Left forelimb (tissue), 1 donor: ENCODE measurements at regions not wholly inside any gene's neighbourhood (a gene's known extent, or its start where the extent isn't known, plus 50 kb on each side); places are given as distances from the start of the nearest gene placed in this dataset.
"Not testable (repeated sequence)": the region's sequence is repeated elsewhere in the genome, so short reads cannot be mapped to it uniquely, and the experiment has no call there.

Experiments used
- DNase-seq: peaks from one replicate; pipeline ENCODE4 v3.0.0-alpha.2; 2018; ENCODE audit warnings: low spot score

DNA sequence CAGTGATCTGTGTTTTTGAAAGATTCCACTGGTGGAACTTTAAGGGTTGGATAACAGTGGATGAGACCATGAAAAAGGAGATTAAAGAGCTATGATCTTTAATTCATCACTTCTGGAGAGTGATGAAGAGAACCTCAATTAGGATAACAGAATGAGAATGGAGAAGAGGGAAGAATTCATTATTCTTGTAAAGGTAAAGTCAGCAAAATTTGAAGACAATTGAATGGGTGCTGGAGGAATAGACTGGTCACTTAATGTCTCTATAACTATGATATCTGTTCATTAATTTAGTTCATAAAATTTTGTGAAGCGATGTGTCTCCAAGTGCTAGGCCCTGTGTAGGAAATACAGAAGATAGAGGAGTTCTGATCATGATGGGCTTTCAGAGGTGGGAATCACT lies 1013.2 kb upstream of the FANCL start:
- DNase-seq: no peak

DNA sequence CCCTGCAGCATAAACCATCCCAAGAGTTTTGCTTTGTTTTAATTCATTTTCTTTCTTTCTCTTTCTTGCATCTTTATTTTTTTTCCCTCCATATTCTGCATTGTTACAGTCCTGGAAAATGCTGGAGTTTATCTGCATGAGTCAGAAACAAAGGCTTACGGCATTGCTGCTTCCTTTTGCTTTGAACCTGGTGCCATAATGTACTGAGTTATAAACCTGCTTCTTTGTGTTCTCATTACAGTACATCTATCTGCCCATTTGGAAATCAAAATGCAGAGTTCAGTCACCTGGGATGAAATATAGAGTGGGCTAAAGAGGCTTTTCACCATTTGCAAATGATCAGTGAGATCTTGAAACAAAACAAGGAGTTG lies 1009.2 kb upstream of the FANCL start:
- DNase-seq: no peak

DNA sequence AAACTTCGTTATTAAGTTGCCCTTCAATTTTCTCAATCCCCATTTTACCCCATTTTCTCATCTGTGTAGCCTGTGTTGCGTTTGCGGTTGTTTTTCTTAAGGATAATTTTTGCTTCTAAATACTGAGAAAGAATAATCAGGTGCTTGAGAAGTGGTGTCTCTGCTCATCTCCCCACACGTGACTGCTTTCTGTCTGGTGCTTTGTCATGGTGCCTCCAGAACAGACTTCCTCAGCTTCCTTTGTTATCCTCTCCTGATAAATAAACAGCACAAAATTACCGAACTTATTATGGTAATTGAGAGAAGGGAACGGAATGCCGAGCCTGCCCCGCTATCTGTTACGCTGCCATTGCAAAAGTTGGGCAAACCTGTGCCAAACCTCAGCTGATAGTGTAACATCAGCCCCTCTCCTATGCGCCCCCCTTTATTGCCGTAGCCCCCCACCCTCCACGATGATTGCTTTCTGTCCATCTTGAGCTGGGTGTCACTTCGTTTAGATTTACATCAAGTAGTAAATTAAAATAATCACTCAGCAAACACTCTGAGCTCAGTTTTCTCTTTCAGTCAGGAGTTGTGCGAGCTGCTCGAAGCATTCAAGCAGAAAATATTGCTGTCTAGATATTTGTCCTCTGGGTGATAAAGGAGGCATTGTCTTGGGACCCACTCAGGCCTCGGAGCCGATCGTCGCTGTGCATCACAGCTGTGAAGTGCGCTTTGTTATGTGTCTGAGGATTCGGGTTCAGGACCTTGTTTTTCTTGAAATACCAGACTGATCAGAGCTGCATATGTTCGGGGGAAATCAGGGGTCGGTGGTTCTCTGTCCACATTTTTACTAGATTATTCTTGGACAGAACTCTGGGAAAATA lies 1008.5 kb upstream of the FANCL start:
- DNase-seq: no peak

DNA sequence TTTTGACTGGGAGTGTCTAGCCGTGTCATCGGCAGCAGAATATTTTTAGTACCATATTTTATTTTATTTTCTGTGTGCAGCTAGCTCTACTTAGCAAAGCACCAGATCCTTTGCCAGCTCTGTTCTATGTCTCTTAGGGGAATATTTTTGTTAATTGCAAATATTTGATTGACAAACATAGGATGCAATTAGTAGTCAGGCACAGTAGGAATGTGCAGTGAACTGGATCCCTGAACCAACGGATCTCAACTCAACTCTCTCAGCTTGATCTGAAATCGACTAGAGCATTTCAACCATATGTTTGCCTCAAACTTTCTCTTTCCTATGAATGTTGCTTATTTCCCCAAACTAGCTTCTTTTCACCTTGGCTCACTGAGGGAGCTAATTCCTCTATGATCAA lies 998.0 kb upstream of the FANCL start:
- no peak for DNase-seq

DNA sequence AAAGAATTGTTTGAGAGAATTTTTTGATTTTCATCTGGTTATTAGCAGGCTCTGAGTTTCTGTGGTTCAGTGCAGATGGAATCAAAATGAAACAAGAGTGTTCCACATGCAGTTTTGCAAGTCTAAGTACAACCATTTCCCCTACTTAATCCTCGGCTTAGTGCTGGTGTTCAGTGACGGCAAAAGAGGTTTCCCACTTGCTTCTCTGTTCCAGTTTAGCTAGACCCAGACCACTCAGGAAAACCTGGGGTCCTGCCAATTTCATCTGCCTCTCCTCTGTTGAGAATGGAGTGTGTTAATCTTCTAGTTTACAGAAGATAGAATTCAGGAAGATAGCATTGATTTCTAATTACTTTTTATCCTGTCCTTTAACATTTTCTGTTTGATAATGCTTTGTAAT lies 996.2 kb upstream of the FANCL start:
- DNase-seq: no peak

DNA sequence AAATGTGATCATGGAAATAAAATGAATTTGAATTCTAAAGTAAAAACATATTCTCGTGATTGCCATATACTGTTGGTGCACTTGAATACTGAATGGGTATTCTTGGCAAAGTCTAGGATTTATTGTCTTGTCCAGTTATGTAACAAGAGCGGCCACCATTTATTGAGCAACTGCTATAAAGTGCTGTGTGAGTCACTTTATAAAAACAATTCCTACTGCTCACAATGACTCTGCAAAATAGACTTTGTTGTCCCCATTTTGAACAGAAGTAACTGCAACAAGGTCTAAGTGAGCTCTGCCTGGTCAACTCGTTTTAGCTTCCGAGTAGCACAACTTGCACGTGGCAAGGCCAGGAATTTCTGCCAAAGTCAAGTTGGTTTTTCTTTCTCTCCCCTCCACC lies 995.6 kb upstream of the FANCL start:
- no peak for DNase-seq

DNA sequence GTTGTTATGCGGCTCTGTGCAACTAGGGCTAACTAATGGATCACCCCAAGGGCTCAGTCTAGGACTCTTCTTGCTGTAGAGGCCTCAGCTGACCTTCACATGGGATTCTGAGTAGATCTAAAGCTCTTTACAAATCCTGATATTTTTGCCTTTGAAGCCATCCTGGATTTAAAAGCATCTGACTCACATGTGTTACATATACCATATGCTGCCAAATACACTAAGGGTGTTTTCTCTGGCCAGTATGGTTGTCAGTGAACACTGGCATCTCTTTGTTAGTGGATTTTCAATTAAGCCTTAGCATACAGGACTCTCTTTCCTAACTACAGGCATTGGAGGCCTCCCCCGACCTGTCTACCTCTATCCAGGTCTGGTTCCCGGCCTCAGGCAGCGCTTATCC lies 992.8 kb upstream of the FANCL start:
- DNase-seq: no peak

DNA sequence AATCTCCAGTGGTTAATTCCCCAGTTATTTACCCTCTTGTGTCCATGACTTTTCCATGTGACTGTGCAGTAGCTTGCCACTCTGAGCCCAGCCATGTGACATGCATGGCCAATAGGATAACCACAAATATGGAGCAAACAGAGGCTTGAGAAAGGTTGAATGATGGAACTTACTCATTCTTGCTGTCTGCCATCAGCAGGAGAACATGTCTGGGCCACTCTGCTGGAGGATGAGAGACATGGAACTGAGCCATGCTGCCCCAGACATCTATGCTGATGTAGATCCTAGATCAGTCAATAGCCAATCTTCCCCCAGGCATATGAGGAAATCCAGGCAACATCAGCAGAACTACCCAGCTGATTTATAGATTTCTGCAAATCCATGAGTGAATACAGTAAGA lies 992.3 kb upstream of the FANCL start:
- DNase-seq: no peak

DNA sequence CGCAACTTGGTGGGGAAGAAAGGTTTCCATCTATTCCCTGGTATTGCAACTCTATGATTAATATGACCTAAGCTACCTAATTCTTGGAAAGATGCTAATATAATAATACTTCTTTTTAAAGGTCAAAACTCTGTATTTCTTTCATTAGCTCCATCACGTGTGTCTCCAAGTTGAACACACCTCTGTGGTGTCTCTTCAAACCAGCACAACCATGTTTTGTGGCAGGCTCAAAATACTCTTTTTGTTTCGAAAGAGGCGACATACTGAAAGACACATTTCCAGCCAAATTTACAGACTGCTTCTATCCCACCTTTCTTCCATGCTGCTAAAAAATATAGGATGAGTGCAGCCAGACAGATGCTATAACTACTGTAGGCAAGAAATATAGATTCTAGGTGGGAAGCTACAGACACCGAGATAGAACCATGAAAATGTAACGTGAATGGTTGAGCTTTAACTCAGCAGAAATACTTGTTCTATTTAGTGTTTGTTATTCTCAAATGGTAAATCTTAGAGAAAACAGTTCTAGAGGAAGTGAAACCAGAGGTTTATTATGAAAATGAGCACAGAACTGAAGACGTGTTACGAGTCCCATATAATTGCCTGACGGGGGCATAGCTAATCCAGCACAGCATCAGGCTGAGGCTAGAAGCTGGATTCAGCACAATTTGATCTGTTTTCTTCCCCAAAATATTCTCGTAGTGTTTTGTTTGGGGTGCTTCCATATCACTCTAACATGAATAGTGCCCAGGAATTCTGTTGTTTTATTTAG lies 991.5 kb upstream of the FANCL start:
- DNase-seq: no peak

DNA sequence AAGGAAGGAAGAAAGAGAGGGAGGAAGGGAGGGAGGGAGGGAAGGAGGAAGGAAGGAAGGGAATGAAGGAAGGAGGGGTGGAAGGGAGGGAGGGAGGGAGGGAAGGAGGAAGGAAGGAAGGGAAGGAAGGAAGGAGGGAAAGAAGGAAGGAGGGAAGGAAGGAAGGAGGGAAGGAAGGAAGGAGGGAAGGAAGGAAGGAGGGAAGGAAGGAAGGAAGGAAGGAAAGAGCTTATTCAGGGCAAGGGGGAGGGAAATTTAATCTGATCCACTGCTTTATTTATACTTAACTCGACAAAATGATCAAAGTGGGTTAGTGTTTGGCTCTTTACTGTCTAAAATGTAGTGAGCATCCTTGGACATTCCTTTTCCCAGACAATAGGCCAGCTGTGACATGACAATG lies 985.2 kb upstream of the FANCL start:
- not testable (repeated sequence) for DNase-seq

DNA sequence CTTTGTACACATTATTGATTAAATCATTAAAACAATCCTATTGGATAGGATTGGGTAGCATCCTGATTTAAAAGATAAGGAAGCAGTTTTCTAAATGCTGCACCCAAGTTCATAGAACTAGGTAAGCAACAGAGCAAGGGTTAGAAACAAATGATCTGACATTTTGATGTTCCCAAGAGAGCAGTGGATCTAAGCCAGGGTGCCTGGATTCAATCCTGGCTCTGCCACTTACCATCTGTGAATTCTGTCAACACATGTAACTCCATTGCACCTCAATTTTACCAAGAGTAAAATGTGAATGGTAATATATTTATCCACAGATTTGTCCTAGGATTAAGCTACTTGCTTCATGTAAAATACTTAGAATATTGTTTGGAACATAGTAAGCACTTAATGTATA lies 982.6 kb upstream of the FANCL start:
- DNase-seq: no peak

DNA sequence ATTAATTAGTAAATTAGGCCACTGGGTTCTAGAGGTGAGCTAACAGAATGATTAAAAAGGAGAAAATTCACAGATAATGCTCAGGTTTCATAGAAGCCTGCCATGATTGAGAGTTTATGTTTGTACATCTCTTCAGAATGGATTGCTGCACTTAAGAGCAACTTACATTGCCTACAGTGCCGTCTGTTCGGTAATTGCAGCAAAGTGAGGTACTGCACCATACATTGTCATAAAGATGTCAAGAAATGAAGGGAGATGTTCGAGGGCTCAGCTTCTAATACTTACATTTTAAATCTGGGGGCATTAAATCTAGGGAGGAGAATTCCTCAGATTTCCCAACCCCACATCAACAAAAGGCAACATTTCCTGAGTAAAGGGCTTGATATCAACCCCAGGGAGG lies 976.2 kb upstream of the FANCL start:
- DNase-seq: no peak

DNA sequence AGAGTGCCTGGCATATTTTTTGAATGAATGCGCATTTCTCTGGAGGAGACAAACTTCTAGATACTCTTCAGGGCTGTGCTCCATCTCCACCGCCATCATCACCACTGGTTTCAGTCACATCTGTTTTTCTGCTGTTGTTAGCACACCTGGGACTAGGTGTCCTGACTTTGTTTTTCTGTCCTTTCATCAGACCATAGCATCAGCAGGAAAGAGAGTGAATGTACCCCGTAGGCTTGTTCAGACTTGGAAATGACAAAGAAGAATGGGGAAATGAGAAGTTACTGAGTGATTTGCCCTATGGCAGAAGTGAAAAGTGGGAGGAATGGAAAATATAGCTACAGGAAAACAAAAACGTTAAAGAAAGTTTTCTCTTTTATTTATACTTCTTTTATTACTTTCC lies 965.2 kb upstream of the FANCL start:
- DNase-seq: no peak

DNA sequence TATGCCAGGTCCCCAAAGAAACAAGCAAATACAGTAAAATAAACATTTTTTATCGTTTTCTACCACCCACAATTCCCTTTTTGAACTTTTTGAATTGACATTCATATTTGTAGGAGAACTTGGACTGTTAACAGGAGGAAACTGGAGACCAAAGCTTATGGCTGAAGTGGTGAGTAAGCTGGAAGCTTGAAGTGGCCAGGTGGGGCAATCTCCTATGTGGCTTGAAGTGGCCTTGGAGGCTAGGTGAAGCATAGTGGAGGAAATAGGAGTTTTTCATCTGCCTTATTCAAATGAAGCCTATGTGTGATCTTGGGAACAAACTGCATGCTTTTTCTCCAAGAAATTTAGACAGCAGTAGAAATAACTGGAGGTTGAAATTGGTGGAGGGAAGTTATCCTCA lies 962.9 kb upstream of the FANCL start:
- no peak for DNase-seq

DNA sequence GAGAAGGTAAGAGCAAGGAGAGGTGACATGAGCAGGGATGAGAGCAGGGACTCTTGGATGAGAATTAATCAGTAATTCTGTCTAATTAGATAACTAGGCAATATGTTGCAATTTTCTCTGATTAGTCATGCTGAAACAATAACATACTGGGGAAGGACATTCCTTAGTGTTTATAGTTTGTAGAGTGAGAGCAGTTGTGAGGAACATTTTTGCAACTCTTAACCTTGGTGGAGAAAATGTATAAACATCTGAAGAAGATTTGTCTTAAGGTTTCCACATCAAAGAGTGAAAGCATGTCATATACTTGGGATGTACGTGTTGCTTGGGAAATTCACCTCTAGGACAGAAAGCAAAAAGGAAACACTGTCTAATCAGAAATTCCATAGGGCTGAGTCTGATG lies 955.4 kb upstream of the FANCL start:
- DNase-seq: no peak

DNA sequence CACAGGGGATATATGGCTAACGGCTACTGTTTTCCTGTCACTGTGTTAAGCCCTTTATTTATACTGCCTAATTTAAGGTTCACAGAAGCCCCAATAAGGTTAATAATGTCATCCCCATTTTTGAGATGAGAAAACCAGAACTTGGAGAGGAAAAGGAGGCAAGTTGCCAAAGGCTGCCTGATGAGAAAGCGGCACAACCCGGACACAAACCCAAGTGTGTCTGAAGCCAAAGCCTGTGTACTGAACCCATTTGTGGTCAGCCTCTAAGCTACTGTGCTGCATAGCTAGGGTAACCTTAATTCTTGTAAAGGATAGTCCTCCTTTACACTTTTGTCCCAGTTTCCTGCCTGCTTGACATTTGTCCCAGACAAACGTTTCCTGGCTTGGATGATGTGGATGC lies 954.7 kb upstream of the FANCL start:
- no peak for DNase-seq

DNA sequence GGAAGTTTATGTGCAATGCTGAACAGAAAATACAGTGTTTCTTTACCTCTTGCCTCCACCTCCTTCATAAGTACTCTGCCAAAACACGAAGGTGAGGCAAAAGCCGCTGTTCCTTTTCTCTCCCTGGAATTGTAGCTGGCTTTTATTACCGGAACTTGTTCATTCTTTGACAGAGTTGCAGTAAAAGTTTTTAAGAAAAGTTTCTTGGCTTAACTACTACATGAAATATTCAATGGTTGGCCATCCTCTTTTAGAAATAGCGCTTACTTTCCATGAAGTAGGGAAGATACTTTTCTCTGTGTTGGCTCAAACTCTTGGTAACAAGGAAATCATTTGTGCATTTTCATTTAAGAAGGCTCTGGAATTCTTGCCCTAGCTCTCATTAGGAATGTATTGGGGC lies 950.7 kb upstream of the FANCL start:
- DNase-seq: no peak

DNA sequence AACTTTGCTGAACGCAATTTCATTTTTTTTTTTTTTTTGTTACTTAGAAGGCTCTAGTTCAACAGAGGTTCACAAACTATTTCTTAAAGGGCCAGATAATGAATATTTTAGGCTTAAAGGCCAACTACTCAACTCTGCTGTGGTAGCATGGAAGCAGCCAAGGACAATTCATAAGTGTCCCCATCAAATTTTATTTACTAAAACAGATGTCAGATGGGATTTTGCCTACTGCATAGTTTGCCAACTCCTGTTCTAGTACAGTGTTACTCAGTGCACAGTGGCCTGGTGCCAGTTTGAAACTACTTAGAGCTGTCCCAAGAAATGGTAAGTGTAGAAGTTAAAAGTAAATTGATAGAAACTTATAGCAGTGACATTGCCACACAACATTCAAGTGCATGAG lies 949.4 kb upstream of the FANCL start:
- no peak for DNase-seq

DNA sequence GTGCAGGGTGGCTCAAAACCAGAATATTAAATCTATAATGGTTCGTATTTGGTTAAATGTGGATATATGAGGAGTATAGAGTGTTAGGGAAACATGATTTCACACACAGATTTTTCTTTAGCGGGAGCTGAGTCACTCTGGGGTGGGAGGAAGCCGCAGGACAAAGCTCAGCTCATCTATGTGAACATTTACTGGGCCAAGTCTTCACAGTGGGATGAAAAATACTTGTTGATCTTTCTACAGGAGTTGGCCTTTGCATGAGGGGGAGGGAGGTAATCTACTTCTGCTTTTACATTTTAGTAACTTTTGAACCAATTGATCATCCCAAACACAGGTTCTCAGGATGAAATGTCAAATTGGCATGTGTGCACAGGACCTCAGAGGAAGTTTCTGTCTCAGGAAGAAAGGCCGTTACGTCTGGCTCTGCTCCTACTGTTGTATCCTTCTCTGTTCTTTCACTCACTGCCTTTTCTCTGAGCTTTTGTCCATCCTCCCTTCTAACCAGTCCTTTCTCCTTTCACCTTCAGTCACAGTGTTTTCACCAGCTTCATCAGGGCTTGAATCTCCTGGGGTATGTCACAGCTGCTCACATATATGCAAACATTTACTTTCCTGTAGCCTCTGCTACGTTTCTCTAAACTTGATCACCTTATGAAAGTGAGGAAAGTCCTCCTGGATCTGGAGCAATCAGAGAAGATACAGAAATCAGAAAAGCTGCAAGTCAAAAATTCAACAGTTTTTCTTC lies 943.3 kb upstream of the FANCL start:
- DNase-seq: no peak

DNA sequence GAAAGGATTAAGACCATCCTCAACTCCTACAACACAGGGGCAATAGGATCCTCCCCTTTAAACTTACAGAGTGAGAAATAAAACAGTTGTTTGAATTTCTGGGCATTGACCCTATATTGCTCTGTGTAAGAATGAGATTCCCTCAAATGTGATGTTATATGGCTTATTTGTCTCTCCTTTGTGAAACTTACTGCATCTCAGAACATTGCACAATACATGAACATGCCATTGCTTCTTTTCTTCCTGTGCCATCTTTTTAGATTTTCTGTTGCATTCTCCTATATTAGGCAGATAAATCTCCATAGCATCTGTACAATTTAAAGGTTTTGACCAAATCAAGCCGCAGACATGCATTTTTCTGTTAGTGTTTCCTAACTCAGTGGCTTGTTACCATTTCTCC lies 941.9 kb upstream of the FANCL start:
- no peak for DNase-seq

DNA sequence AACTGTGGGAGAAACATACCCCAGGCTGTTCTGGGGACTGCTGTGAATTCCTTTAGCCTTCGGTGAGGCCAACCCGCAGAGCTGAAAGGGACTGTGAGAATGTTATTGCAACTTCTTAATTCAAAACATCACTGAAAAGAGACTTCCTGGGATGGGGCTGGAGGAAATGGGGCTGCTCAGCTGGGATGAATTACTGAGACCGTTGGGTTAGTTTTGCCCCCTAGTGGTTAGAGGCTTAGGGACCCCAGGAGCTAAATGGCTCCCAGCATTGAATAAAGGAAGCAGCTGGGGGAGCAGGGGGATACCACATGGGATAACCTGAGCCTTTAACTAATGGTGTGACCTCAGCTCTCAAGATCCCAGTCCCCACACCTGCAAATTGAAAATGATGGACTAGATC lies 941.1 kb upstream of the FANCL start:
- DNase-seq: no peak

DNA sequence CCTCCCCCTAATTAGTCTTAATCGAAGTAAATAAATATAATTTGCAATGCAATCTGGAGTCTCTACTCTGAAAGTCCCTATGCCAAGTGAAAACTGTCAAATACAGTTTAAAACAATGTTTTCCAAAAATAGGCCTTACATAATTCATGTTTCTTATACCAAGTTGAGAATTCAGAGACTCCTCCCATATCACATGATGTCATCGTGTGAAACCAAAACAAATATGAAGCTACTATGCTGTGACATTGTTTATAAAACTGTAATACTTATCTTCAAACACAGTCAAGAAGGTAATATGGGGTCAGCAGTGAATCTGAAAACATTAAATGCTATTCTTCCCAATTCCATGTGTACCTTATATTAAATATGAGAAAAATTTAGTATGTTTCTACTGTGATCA lies 940.2 kb upstream of the FANCL start:
- DNase-seq: no peak

DNA sequence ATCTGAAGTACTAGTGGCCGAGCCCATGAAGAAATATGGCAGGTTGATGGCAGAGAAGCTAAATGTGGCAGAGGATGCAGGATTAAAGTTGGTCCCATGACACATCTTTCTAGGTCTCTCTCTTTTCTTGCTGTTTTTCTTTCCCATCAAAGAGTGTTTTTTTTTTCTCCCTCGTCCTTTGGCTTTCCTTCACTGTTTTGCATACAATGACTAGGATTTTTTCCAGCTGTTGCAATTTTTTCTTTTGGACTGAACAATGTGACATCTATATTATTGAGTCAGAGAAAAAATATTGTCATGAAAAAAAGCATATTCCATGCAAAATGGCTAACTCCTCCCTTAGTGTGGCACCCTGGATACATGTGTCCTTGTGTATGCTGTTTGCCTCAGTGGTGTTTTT lies 939.5 kb upstream of the FANCL start:
- no peak for DNase-seq
